Peyer's patch (tissue), 4 donors: ENCODE measurements at regions not wholly inside any gene's neighbourhood (a gene's known extent, or its start where the extent isn't known, plus 50 kb on each side); places are given as distances from the start of the nearest gene placed in this dataset.

ENCODE experiments used
- DNase-seq, 3 donors: peaks; one replicate each; pipeline ENCODE4 v3.0.0-alpha.2; 2017 to 2019
- H3K27ac ChIP-seq, 4 donors: fragments of 200-600 bp; sonication (generic); one replicate each; pipeline ENCODE4 v1.5.1; 2016 to 2019
- H3K27me3 ChIP-seq, 2 donors: fragments of 200-600 bp; sonication (generic); one replicate each; pipeline ENCODE4 v1.5.1; 2019
- H3K36me3 ChIP-seq, 3 donors: fragments of 200-600 bp; sonication (generic); one replicate each; pipeline ENCODE4 v1.5.1; 2016 to 2019
- H3K4me1 ChIP-seq, 4 donors: fragments of 200-600 bp; sonication (generic); one replicate each; pipeline ENCODE4 v1.5.1; 2016 to 2019
- H3K4me3 ChIP-seq, 4 donors: fragments of 200-600 bp; sonication (generic); 1 replicate in 3 of 4; 2 replicates in 1 of 4; pipeline ENCODE4 v1.5.1; 2016 to 2019; ENCODE audit warnings: mild to moderate bottlenecking in 1 of 4
- H3K9me3 ChIP-seq, 4 donors: fragments of 200-600 bp; sonication (generic); one replicate each; pipeline ENCODE4 v1.5.1; 2016 to 2019; ENCODE audit warnings: mild to moderate bottlenecking in 1 of 4
- CTCF ChIP-seq, 6 experiments: fragments of 450-650 bp in 4 of 6; fragments of 200-600 bp in 2 of 6; sonication (generic) in 1 of 6; IDR thresholded peaks; one replicate each; pipeline ENCODE4 v1.5.1; 2017 to 2019; ENCODE audit warnings: antibody characterized with exemption in 6 of 6, mild to moderate bottlenecking in 3 of 6, moderate library complexity in 1 of 6
- POLR2A ChIP-seq, 2 donors: fragments of 450-650 bp; IDR thresholded peaks; one replicate each; pipeline ENCODE4 v1.5.1; 2017; ENCODE audit warnings: antibody characterized with exemption in 2 of 2, mild to moderate bottlenecking in 2 of 2, moderate library complexity in 2 of 2

GRCh38 chr1:31509124-31510072 is 66.9 kb upstream of the TINAGL1 start:
- no peaks in the 10 kb centered on the region for H3K4me1 ChIP-seq
- DNase-seq: peak in 2 of 3 donors; percentile 63 to 77
- H3K27ac ChIP-seq: no peak overlapping the region
- TF ChIP-seq POLR2A (IDR thresholded peaks at IDR 0.05) (no peak), CTCF (IDR thresholded peaks at IDR 0.05) (no peak)
- H3K9me3 ChIP-seq: peaks cover 0 to 3% (median 0%) of the 10 kb centered on the region in 4 donors
- H3K36me3 ChIP-seq: no peaks in the 10 kb centered on the region
- no peak overlapping the region for H3K4me3 ChIP-seq
- H3K27me3 ChIP-seq: no peaks in the 10 kb centered on the region

- DNase-seq: no peak
- TF ChIP-seq CTCF (IDR thresholded peaks at IDR 0.05) (no peak), POLR2A (IDR thresholded peaks at IDR 0.05) (no peak)
- Histone ChIP-seq H3K4me3 (no peak overlapping the region), H3K4me1 (no peaks in the 10 kb centered on the region), H3K27ac (no peak overlapping the region), H3K27me3 (no peaks in the 10 kb centered on the region), H3K36me3 (no peaks in the 10 kb centered on the region), H3K9me3 (peaks cover 0 to 3% (median 0%) of the 10 kb centered on the region in 4 donors)
Observed at GRCh38 chr1:31510304-31510703, 66.0 kb upstream of the TINAGL1 start.

- Histone ChIP-seq H3K4me3 (no peak overlapping the region), H3K27me3 (no peaks in the 10 kb centered on the region), H3K9me3 (peaks cover 0 to 3% (median 0%) of the 10 kb centered on the region in 4 donors), H3K27ac (peak overlapping the region in 1 of 4 donors; percentile 34), H3K36me3 (no peaks in the 10 kb centered on the region), H3K4me1 (no peaks in the 10 kb centered on the region)
- peak in 1 of 3 donors; percentile 56 for DNase-seq
- TF ChIP-seq CTCF (IDR thresholded peaks at IDR 0.05): no peak
- TF ChIP-seq POLR2A (IDR thresholded peaks at IDR 0.05): no peak
Observed at GRCh38 chr1:31510853-31511789, 65.2 kb upstream of the TINAGL1 start.

GRCh38 chr1:31511848-31512615 is 64.3 kb upstream of the TINAGL1 start:
- no peak for DNase-seq
- peak overlapping the region in 1 of 4 donors; percentile 34 for H3K27ac ChIP-seq
- no peaks in the 10 kb centered on the region for H3K4me1 ChIP-seq
- TF ChIP-seq CTCF (IDR thresholded peaks at IDR 0.05) (no peak), POLR2A (IDR thresholded peaks at IDR 0.05) (no peak)
- no peaks in the 10 kb centered on the region for H3K27me3 ChIP-seq
- no peaks in the 10 kb centered on the region for H3K36me3 ChIP-seq
- H3K4me3 ChIP-seq: no peak overlapping the region
- H3K9me3 ChIP-seq: peaks cover 0 to 3% (median 0%) of the 10 kb centered on the region in 4 donors

GRCh38 chr1:31514117-31514516 is 62.2 kb upstream of the TINAGL1 start:
- Histone ChIP-seq H3K36me3 (no peaks in the 10 kb centered on the region), H3K4me1 (no peaks in the 10 kb centered on the region), H3K27me3 (no peaks in the 10 kb centered on the region), H3K9me3 (peaks cover 0 to 3% (median 0%) of the 10 kb centered on the region in 4 donors), H3K27ac (no peak overlapping the region), H3K4me3 (no peak overlapping the region)
- DNase-seq: no peak
- no peak for TF ChIP-seq CTCF (IDR thresholded peaks at IDR 0.05)
- no peak for TF ChIP-seq POLR2A (IDR thresholded peaks at IDR 0.05)
